ENCODE measurements at regions not wholly inside any gene's neighbourhood (a gene's known extent, or its start where the extent isn't known, plus 50 kb on each side); places are given as distances from the start of the nearest gene placed in this dataset.

GRCh38 chr1:178643831-178644230 is 81.2 kb upstream of the RALGPS2 start:
- H3K36me3 ChIP-seq (ENCODE audit: insufficient read depth, low read length) = no peaks in the 10 kb centered on the region
- peaks cover 8% of the 10 kb centered on the region for H3K4me1 ChIP-seq (ENCODE audit: insufficient read depth, low read length)
- no peak overlapping the region for H3K4me2 ChIP-seq (ENCODE audit: low read length)
- H3K27ac ChIP-seq (ENCODE audit: low read depth, low read length) = no peak overlapping the region
- no peaks in the 10 kb centered on the region for H3K36me3 Mint-ChIP-seq (ENCODE audit: low read depth, unreplicated experiment)
- no peak overlapping the region for H3K9ac ChIP-seq (ENCODE audit: low read length)
- no peak overlapping the region for H3K4me3 Mint-ChIP-seq (ENCODE audit: unreplicated experiment)
- peaks cover 31% of the 10 kb centered on the region for H3K4me1 Mint-ChIP-seq (ENCODE audit: low read depth, unreplicated experiment)
- no peak overlapping the region for H3K4me3 ChIP-seq (ENCODE audit: insufficient read depth, low read depth, low read length)
- H3K27me3 ChIP-seq (ENCODE audit: insufficient read depth, low read length) = no peaks in the 10 kb centered on the region
- H3K79me2 ChIP-seq (ENCODE audit: insufficient read depth, low read length) = no peaks in the 10 kb centered on the region
- no peak overlapping the region for H3K27ac Mint-ChIP-seq (ENCODE audit: unreplicated experiment)
- H2AFZ ChIP-seq (ENCODE audit: low read depth, low read length) = no peak overlapping the region
- no peaks in the 10 kb centered on the region for H3K9me3 Mint-ChIP-seq (ENCODE audit: unreplicated experiment)
- TF ChIP-seq CTCF (IDR thresholded peaks at IDR 0.05; ENCODE audit: insufficient read depth, low read depth, low read length) = no peak
- TF ChIP-seq EZH2 (IDR thresholded peaks at IDR 0.05; ENCODE audit: insufficient read depth, low read length) = no peak
- DNase-seq (ENCODE audit: low read depth) = no peak
- no peaks in the 10 kb centered on the region for H4K20me1 ChIP-seq (ENCODE audit: insufficient read depth, low read length)
- no peaks in the 10 kb centered on the region for H3K9me3 ChIP-seq (ENCODE audit: insufficient read depth, low read depth, low read length)
- no peak for FAIRE-seq
- H3K27me3 Mint-ChIP-seq (ENCODE audit: low read depth, unreplicated experiment) = no peaks in the 10 kb centered on the region

- H3K36me3 Mint-ChIP-seq (ENCODE audit: low read depth, unreplicated experiment) = no peaks in the 10 kb centered on the region
- TF ChIP-seq CTCF (IDR thresholded peaks at IDR 0.05; ENCODE audit: insufficient read depth, low read depth, low read length) (no peak), EZH2 (IDR thresholded peaks at IDR 0.05; ENCODE audit: insufficient read depth, low read length) (no peak)
- Histone ChIP-seq H3K36me3 (ENCODE audit: insufficient read depth, low read length) (no peaks in the 10 kb centered on the region), H3K9me3 (ENCODE audit: insufficient read depth, low read depth, low read length) (no peaks in the 10 kb centered on the region), H3K27ac (ENCODE audit: low read depth, low read length) (no peak overlapping the region), H3K27me3 (ENCODE audit: insufficient read depth, low read length) (no peaks in the 10 kb centered on the region), H2AFZ (ENCODE audit: low read depth, low read length) (no peak overlapping the region), H3K4me2 (ENCODE audit: low read length) (no peak overlapping the region), H3K4me1 (ENCODE audit: insufficient read depth, low read length) (peaks cover 8% of the 10 kb centered on the region), H3K4me3 (ENCODE audit: insufficient read depth, low read depth, low read length) (no peak overlapping the region), H3K9ac (ENCODE audit: low read length) (no peak overlapping the region), H3K79me2 (ENCODE audit: insufficient read depth, low read length) (no peaks in the 10 kb centered on the region), H4K20me1 (ENCODE audit: insufficient read depth, low read length) (no peaks in the 10 kb centered on the region)
- H3K27ac Mint-ChIP-seq (ENCODE audit: unreplicated experiment) = peak overlapping the region; percentile 30
- FAIRE-seq (no peak), DNase-seq (ENCODE audit: low read depth) (peak; percentile 47)
- H3K9me3 Mint-ChIP-seq (ENCODE audit: unreplicated experiment) = no peaks in the 10 kb centered on the region
- H3K27me3 Mint-ChIP-seq (ENCODE audit: low read depth, unreplicated experiment) = no peaks in the 10 kb centered on the region
- H3K4me3 Mint-ChIP-seq (ENCODE audit: unreplicated experiment) = no peak overlapping the region
- peaks cover 31% of the 10 kb centered on the region for H3K4me1 Mint-ChIP-seq (ENCODE audit: low read depth, unreplicated experiment)
Observed at GRCh38 chr1:178644308-178645120, 80.5 kb upstream of the RALGPS2 start.
